ENCODE measurements at regions not wholly inside any gene's neighbourhood (a gene's known extent, or its start where the extent isn't known, plus 50 kb on each side); places are given as distances from the start of the nearest gene placed in this dataset.

- TF ChIP-seq CHD7 (IDR thresholded peaks at IDR 0.05; ENCODE audit: low read depth, low read length), result no peak
- TF ChIP-seq MYBL2 (IDR thresholded peaks at IDR 0.05; ENCODE audit: low read depth), result no peak
- TF ChIP-seq MYBL2 (CRISPR knock-in tag; IDR thresholded peaks at IDR 0.05; ENCODE audit: borderline replicate concordance), result no peak
- no peak for TF ChIP-seq ZFP91 (CRISPR knock-in tag; IDR thresholded peaks at IDR 0.05)
- no peak for TF ChIP-seq ZNF778 (CRISPR knock-in tag; IDR thresholded peaks at IDR 0.05)
- no peak for TF ChIP-seq IRF9 (tag; IDR thresholded peaks at IDR 0.05)
- no peak for TF ChIP-seq MBD1 (CRISPR knock-in tag; IDR thresholded peaks at IDR 0.05)
- TF ChIP-seq E4F1 (CRISPR knock-in tag; IDR thresholded peaks at IDR 0.05; ENCODE audit: borderline replicate concordance), result no peak
- no peak for TF ChIP-seq ETV5 (CRISPR knock-in tag; IDR thresholded peaks at IDR 0.05; ENCODE audit: low read depth)
These were observed 188.7 kb downstream of the UBE3A start (continued) for GRCh38 chr15:25250011-25250596.
